ENCODE measurements at regions not wholly inside any gene's neighbourhood (a gene's known extent, or its start where the extent isn't known, plus 50 kb on each side); places are given as distances from the start of the nearest gene placed in this dataset.

- no peak for DNase-seq (ENCODE audit: low read depth in 2 of 2)
Observed at GRCh38 chr6:122063076-122063475, 336.4 kb upstream of the HSF2 start.

DNA sequence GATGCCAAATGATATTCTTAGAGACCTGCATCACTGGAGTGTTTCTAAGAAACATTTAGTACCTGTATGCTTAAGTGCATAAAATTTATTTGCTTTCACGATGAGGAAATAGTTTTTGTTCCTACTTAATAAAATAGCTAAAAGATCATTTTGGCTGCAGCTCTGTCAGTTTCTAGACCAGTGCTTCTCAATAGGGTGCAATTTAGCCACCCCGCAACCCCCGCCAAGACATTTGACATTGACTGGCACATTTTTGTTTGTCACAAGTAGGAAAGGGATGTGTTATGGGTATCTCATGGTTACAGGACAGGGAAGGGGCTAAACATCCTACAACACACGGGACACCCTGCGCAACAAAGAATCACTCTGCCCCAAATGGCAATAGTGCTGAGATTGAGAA is 335.7 kb upstream of the HSF2 start:
- DNase-seq (ENCODE audit: low read depth in 2 of 2) = no peak

GRCh38 chr6:122066200-122066599 is 333.3 kb upstream of the HSF2 start:
- no peak for DNase-seq (ENCODE audit: low read depth in 2 of 2)

DNA sequence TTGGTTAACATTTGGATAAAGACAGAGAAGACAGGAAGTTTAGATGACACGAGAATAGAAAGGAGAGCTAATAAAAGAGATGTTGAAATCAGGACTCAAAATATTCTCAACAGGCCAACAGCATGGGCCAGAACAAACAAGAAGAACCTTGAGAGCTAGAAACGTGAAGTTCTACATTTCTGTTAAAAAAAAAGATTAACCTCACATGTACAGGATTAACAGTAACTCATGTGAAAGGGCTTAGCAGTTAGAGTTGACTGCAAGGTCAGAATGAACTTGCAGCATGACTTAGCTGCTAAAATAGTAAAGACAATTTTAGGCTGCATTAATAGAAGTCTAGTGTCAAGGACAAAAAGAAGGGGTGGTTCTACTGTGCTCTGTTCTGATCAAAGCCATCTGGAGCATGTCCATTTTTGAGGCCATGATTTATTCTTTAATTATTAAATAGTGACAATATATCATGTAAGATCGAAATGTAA is 331.1 kb upstream of the HSF2 start:
- no peak for DNase-seq (ENCODE audit: low read depth in 2 of 2)

GRCh38 chr6:122069932-122070331 is 329.5 kb upstream of the HSF2 start:
- no peak for DNase-seq (ENCODE audit: low read depth in 2 of 2)

- DNase-seq (ENCODE audit: low read depth in 2 of 2) = no peak
Observed at GRCh38 chr6:122072014-122072647, 327.3 kb upstream of the HSF2 start.

- no peak for DNase-seq (ENCODE audit: low read depth in 2 of 2)
Observed at GRCh38 chr6:122075084-122075838, 324.2 kb upstream of the HSF2 start.

GRCh38 chr6:122075917-122076316 is 323.5 kb upstream of the HSF2 start:
- DNase-seq (ENCODE audit: low read depth in 2 of 2) = no peak

DNA sequence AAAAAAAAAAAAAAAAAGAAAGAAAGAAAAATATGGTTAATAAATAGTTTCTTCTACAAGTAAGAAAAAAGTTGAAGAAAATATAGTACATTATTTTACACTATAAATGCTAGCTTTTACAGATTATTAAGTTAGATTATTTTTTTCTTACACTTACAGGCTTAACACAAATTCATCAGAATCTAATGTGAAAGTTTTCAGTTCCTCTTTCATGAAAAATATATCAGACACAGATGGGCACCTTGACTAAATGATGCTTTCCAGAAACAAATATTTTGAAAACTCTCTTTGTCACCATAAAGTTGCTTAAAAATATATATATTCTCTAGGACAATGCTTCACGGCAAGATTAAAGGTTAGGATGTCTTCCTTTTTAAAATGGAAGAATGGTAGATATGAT is 321.8 kb upstream of the HSF2 start:
- DNase-seq (ENCODE audit: low read depth in 2 of 2) = no peak

DNA sequence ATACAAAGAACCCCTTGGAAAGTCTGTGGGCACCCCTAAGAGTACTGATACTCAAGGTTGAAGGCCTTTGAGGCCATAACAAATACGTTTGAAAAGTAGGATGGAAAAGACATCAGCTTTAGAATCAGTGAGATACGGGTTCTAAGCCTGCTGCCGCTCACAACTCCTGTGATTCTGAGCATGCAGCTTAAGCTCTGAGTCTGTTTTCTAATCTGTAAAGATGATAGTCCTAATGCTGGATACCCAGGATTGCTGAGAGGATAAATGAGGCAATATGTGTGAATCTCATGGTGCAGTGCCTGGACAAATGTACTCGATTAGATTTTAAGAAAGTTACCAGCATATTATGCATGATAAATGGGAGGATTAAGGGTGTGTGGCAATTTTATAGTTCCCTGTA is 321.0 kb upstream of the HSF2 start:
- no peak for DNase-seq (ENCODE audit: low read depth in 2 of 2)

DNA sequence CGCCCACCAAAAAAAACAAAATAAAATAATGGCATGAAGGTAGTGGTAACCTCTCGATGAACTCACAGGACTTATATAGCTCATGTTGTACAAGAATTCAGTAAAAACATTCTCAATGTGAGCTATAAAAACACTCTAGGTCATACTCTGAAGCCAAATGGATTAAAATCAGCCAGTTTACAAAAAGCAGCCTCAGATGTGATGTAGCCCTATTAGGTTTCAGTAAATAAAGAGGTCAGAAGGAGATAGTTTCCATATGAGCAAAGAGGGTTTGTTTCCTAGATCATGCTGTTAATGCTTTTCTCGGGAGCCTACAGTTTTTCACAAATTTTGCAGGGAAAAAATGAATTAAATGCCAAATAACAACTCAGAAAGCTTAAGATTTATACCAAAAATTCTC is 319.5 kb upstream of the HSF2 start:
- DNase-seq (ENCODE audit: low read depth in 2 of 2) = no peak

DNA sequence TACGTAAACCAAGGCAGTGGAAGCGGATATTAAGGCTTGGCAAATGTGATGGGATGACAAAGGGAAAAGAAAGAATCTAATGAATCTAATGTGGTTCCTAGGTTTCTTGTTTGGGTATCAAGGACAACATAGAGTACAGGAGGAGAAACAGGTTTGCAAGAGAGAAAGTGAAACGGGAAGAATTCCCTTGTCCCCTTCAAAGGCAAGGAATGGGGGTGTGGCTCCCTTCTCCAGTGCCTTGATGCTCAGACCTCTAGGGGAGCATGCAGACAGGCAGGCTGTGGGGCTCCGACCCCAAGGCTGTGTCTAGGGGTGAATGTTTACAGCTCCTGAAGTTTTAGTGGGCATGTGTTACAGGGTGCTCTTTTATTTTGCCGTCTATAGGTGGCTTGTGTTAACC is 317.5 kb upstream of the HSF2 start:
- DNase-seq (ENCODE audit: low read depth in 2 of 2) = no peak

DNA sequence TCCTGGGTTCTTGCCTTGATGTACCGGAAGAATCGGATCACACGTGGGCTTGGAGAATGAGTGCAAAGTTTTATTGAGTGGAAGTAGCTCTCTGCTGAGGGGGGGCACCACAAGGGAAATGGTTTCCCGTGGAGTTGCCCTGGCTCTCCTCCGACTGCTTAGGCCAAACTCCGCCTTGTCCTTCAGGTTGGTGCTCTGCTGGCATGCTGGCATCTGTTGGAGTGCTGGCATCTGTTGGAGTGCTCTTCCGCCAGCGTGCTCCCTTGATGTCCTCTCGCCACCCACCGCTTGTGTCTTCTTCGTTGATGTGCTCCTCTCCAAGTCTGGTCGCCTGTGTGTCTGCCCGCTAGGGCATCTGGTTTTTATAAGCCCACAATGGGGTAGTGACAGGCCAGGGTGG is 317.1 kb upstream of the HSF2 start:
- DNase-seq (ENCODE audit: low read depth in 2 of 2) = no peak

- DNase-seq (ENCODE audit: low read depth in 2 of 2) = no peak
Observed at GRCh38 chr6:122092366-122092765, 307.1 kb upstream of the HSF2 start.

- no peak for DNase-seq (ENCODE audit: low read depth in 2 of 2)
Observed at GRCh38 chr6:122098201-122098678, 301.2 kb upstream of the HSF2 start.

DNA sequence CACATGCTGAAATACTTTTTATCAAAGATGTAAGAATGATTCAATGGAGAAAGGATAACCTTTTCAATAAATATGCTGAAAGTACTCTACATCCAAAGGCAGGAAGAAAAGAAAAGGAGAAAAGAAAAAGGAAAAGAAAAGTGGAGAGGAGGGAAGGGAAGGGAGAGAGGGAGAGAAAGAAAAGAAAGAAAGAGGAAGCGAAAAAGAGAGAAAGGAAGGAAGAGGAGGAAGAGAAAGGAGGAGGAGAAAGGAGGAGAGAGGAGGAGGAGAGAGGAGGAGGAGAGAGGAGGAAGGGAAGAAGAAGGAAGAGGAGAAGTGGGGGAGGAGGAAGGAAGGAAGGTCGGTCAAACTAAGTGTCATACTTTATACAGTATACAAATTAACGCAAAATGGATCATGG is 297.4 kb upstream of the HSF2 start:
- DNase-seq (ENCODE audit: low read depth in 2 of 2) = no peak

- DNase-seq (ENCODE audit: low read depth in 2 of 2) = no peak
Observed at GRCh38 chr6:122107256-122107852, 292.1 kb upstream of the HSF2 start.

DNA sequence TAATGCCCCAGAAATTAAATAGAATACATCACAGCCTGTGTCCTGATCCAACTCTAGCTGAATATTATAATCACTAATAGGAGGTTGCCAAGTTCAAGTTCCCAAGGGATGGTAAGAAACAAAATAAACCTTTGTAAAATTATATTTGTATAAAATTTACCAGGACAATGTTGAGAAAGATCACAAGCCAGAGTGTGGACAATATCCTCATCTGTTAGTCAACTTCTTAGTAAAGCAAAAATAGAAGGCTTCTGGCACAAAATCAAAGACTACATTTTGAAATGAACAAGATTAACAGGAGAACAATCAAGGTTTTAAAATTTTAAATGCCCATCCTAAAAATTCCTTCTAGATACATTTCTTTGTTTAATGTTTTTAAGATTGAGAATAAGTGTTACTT is 290.4 kb upstream of the HSF2 start:
- no peak for DNase-seq (ENCODE audit: low read depth in 2 of 2)

GRCh38 chr6:122114717-122115116 is 284.7 kb upstream of the HSF2 start:
- no peak for DNase-seq (ENCODE audit: low read depth in 2 of 2)

DNA sequence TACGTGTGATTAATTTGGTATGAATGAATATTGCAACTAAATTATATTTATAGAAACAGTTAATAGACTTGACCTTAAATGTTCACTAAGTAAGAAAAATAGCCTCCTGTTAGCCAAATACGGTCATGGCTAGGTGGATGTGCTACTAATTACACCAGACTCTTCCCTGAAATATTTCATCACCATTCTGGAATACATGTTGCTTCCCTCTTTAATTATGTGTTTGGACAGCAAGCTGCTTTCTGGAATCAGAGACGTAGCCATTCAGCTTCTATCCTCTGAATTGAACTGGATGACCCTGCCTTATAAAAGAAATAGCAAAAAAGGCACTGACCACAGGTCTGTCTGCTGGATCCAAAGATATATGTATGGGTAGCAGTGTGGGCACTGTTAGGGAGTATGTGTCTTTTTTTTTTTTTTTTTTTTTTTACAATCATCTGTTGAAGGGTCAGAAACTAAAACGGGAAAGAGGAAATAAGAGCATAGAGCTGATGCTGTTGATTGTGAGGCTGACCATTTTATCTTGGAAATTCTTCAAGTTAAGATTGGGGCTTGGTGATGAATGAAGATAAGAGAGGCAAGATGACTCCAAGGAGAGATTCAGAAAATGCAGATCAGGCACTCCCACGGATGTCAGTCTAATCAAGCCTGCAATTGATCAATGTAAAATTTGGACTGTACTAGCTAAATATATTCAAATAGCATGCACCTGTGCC is 283.2 kb upstream of the HSF2 start:
- DNase-seq (ENCODE audit: low read depth in 2 of 2) = no peak

DNA sequence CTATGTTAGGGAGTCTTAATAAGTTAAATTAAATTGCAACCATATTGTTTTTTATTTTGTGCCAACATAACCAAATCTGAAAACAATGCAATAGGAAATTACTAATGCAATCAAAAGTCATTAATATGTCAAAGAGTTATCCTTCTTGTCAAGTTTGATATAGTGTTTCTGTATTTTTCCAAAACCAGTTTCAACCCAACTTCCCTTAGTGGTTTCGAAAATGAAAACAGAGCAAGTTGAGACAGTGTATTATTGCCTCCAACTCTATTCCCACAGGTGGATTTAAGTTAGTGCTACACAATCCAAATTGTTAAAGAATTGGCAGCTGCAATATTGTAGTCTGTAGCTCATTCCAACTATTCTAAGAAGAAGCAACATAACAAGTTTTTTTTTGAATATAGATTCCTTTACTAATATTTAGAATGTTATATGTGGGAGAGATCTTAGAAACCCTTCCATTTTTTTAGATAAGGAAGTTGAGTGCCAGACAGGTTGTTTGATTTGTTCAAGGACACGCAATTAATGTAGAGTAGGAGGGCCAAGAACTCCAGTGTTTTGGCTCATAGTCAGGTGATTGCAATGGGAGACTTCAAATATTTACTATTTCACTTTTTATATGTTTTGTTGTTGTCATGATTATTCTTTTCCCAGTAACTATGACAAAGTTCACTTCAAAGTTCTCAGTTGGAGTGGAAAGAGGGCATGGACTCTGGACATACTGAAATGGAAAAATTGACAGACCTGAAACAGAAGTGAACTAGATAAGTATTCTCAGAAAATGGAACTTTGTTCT is 282.4 kb upstream of the HSF2 start:
- no peak for DNase-seq (ENCODE audit: low read depth in 2 of 2)
